ENCODE measurements at regions not wholly inside any gene's neighbourhood (a gene's known extent, or its start where the extent isn't known, plus 50 kb on each side); places are given as distances from the start of the nearest gene placed in this dataset.

GRCh38 chr5:92390657-92391056, 1007.5 kb upstream of the ARRDC3 start:
- TF ChIP-seq CTCF (IDR thresholded peaks at IDR 0.05; ENCODE audit: low read length) (no peak), EZH2 (IDR thresholded peaks at IDR 0.05; ENCODE audit: borderline replicate concordance, low read length) (no peak)

GRCh38 chr5:92380069-92380770, 997.1 kb upstream of the ARRDC3 start:
- Histone ChIP-seq H3K9ac (ENCODE audit: low read length) (no peak overlapping the region), H3K27ac (ENCODE audit: low read depth, low read length, poor library complexity, severe bottlenecking) (no peak overlapping the region), H3K36me3 (ENCODE audit: insufficient read depth, low read length) (no peaks in the 10 kb centered on the region), H3K4me1 (ENCODE audit: insufficient read depth, low read length, severe bottlenecking) (no peaks in the 10 kb centered on the region), H3F3A (ENCODE audit: insufficient read depth, low read length) (no peaks in the 10 kb centered on the region), H3K79me2 (ENCODE audit: insufficient read depth, low read length) (no peaks in the 10 kb centered on the region), H3K4me2 (ENCODE audit: low read length) (no peak overlapping the region), H3K9me2 (ENCODE audit: low read depth, low read length) (no peaks in the 10 kb centered on the region), H3K27me3 (ENCODE audit: insufficient read depth, low read length) (no peaks in the 10 kb centered on the region), H4K20me1 (ENCODE audit: insufficient read depth, low read length) (no peaks in the 10 kb centered on the region), H3K9me3 (ENCODE audit: low read length) (no peaks in the 10 kb centered on the region), H3K4me3 (ENCODE audit: low read depth, low read length, poor library complexity, severe bottlenecking) (no peak overlapping the region), H2AFZ (ENCODE audit: low read length) (no peak overlapping the region)
- TF ChIP-seq CTCF (IDR thresholded peaks at IDR 0.05; ENCODE audit: low read length) (no peak), EZH2 (IDR thresholded peaks at IDR 0.05; ENCODE audit: borderline replicate concordance, low read length) (no peak)

More at GRCh38 chr5:92390657-92391056, 1007.5 kb upstream of the ARRDC3 start:
- Histone ChIP-seq H3K27ac (ENCODE audit: low read depth, low read length, poor library complexity, severe bottlenecking) (no peak overlapping the region), H3K4me2 (ENCODE audit: low read length) (no peak overlapping the region), H3K27me3 (ENCODE audit: insufficient read depth, low read length) (no peaks in the 10 kb centered on the region), H3K4me1 (ENCODE audit: insufficient read depth, low read length, severe bottlenecking) (no peaks in the 10 kb centered on the region), H3K4me3 (ENCODE audit: low read depth, low read length, poor library complexity, severe bottlenecking) (no peak overlapping the region), H3K9me3 (ENCODE audit: low read length) (no peaks in the 10 kb centered on the region), H3K36me3 (ENCODE audit: insufficient read depth, low read length) (no peaks in the 10 kb centered on the region), H3K79me2 (ENCODE audit: insufficient read depth, low read length) (no peaks in the 10 kb centered on the region), H3F3A (ENCODE audit: insufficient read depth, low read length) (no peaks in the 10 kb centered on the region), H3K9ac (ENCODE audit: low read length) (no peak overlapping the region), H4K20me1 (ENCODE audit: insufficient read depth, low read length) (no peaks in the 10 kb centered on the region), H2AFZ (ENCODE audit: low read length) (no peak overlapping the region), H3K9me2 (ENCODE audit: low read depth, low read length) (no peaks in the 10 kb centered on the region)

- Histone ChIP-seq H3K9ac (ENCODE audit: low read length) (no peak overlapping the region), H3K4me1 (ENCODE audit: insufficient read depth, low read length, severe bottlenecking) (no peaks in the 10 kb centered on the region), H3K9me3 (ENCODE audit: low read length) (no peaks in the 10 kb centered on the region), H3K4me3 (ENCODE audit: low read depth, low read length, poor library complexity, severe bottlenecking) (no peak overlapping the region), H3F3A (ENCODE audit: insufficient read depth, low read length) (no peaks in the 10 kb centered on the region), H2AFZ (ENCODE audit: low read length) (no peak overlapping the region), H3K9me2 (ENCODE audit: low read depth, low read length) (no peaks in the 10 kb centered on the region), H3K36me3 (ENCODE audit: insufficient read depth, low read length) (no peaks in the 10 kb centered on the region), H3K27ac (ENCODE audit: low read depth, low read length, poor library complexity, severe bottlenecking) (no peak overlapping the region), H3K27me3 (ENCODE audit: insufficient read depth, low read length) (no peaks in the 10 kb centered on the region), H3K4me2 (ENCODE audit: low read length) (no peak overlapping the region), H3K79me2 (ENCODE audit: insufficient read depth, low read length) (no peaks in the 10 kb centered on the region), H4K20me1 (ENCODE audit: insufficient read depth, low read length) (no peaks in the 10 kb centered on the region)
- no peak for TF ChIP-seq EZH2 (IDR thresholded peaks at IDR 0.05; ENCODE audit: borderline replicate concordance, low read length)
- TF ChIP-seq CTCF (IDR thresholded peaks at IDR 0.05; ENCODE audit: low read length), result no peak
Measured at GRCh38 chr5:92378966-92379611, 996.0 kb upstream of the ARRDC3 start.

All from OCI-LY1 (cell line).